ENCODE measurements at regions not wholly inside any gene's neighbourhood (a gene's known extent, or its start where the extent isn't known, plus 50 kb on each side); places are given as distances from the start of the nearest gene placed in this dataset.

DNA sequence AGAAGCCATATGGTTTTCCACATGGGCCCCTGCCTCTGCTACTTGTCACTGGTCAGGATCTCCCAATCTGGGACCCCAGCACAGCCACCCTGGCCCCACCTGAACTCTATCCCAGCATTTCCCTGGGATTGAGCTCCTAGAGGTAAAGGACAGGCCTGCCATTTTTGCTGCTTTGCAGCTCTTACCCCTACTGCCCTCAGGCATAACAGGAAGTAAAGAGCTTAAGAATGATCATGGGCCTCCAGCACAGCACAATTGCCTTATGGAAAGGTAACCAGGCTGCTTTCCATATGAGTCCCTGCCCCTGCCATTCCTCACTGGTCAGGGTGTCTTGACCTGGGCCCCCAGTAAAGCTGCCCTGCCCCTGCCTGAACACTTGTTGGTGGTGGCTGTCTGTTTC is 196.6 kb upstream of the XIST start:
- TF ChIP-seq POLR2AphosphoS5 (IDR thresholded peaks at IDR 0.05) = no peak
- no peak for TF ChIP-seq CTCF (IDR thresholded peaks at IDR 0.05)
- TF ChIP-seq POLR2A (IDR thresholded peaks at IDR 0.05) = no peak
